ENCODE measurements at regions not wholly inside any gene's neighbourhood (a gene's known extent, or its start where the extent isn't known, plus 50 kb on each side); places are given as distances from the start of the nearest gene placed in this dataset.
"Not testable (repeated sequence)": the region's sequence is repeated elsewhere in the genome, so short reads cannot be mapped to it uniquely, and the experiment has no call there.

GRCh38 chr4:184335520-184335919, 117.8 kb upstream of the ENPP6 start:
- Mint-ChIP-seq H3K27me3 (ENCODE audit: low read depth) (no peaks in the 10 kb centered on the region), H3K27ac (peak overlapping the region; percentile 27), H3K4me3 (peak overlapping the region in 1 of 2 donors; percentile 1), H3K4me1 (ENCODE audit: low read depth) (peaks cover 21% of the 10 kb centered on the region), H3K9me3 (peaks cover 1 to 5% of the 10 kb centered on the region in 2 donors), H3K36me3 (ENCODE audit: insufficient read depth in 2 of 2) (peaks cover 2 to 22% of the 10 kb centered on the region in 2 donors)
- no peak for DNase-seq
- peak; percentile 45 to 56 for ATAC-seq (replicated peaks in 1 of 2)

DNA sequence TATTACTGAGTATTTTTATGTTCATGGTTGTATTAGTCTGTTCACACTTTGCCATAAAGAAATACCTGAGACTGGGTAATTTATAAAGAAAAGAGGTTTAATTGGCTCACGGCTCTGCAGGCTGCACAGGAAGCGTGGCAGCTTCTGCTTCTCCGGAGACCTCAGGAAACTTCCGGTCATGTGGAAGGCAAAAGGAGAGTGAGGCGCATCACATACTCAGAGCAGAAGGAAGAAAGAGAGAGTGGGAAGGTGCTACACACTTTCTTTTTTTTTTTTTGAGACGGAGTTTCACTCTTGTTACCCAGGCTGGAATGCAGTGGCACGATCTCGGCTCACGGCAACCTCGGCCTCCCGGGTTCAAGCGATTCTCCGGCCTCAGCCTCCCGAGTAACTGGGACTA, 115.8 kb upstream of the ENPP6 start:
- H3K4me1 Mint-ChIP-seq (ENCODE audit: low read depth) = peaks cover 42% of the 10 kb centered on the region
- peak overlapping the region in 1 of 2 donors; percentile 37 for H3K4me3 Mint-ChIP-seq
- not testable (repeated sequence) for H3K27me3 Mint-ChIP-seq (ENCODE audit: low read depth); ATAC-seq (replicated peaks in 1 of 2); H3K27ac Mint-ChIP-seq; H3K9me3 Mint-ChIP-seq; DNase-seq
- peaks cover 2 to 20% of the 10 kb centered on the region in 2 donors for H3K36me3 Mint-ChIP-seq (ENCODE audit: insufficient read depth in 2 of 2)

DNA sequence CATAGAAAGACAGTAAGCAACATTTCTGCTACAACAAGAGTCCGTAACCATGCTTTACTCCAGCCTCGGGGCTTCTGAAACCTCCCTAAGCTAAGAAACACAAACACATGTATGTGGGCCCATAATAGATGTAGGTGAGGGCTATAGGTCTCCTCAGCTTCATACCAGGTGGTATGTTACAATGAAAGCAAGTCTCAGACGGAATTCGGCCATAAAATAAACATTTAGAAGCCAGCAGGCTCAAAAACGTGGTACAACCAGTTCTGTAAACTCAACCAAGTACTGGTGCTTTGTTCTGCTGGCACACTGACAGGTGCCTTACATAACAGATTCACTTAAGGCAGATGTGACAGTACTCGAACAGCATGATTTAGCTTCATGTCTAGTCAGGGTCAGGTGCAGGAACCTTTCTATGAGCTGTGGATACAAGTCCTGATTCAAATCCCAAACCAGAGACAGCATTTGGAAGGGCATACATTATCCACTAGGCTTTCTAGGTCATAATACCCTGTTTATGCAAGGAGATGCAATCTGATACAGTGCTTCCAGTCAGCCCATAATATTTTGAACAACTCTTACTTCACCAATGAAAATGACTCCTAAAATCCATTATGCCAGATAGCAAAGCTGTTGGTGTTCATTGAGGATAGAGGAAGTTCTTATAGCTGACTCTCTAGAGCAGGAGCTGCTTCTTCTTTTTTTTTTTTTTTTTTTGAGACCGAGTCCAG, 113.8 kb upstream of the ENPP6 start:
- Mint-ChIP-seq H3K36me3 (ENCODE audit: insufficient read depth in 2 of 2) (peaks cover 0 to 8% of the 10 kb centered on the region in 2 donors), H3K4me3 (no peak overlapping the region), H3K27ac (no peak overlapping the region), H3K9me3 (no peaks in the 10 kb centered on the region), H3K4me1 (ENCODE audit: low read depth) (peaks cover 52% of the 10 kb centered on the region), H3K27me3 (ENCODE audit: low read depth) (no peaks in the 10 kb centered on the region)
- DNase-seq (no peak), ATAC-seq (replicated peaks in 1 of 2) (no peak)

- DNase-seq; H3K27me3 Mint-ChIP-seq (ENCODE audit: low read depth); H3K9me3 Mint-ChIP-seq; H3K4me3 Mint-ChIP-seq; H3K36me3 Mint-ChIP-seq (ENCODE audit: insufficient read depth in 2 of 2); ATAC-seq (replicated peaks in 1 of 2): not testable (repeated sequence)
- Mint-ChIP-seq H3K27ac (peak overlapping the region; percentile 39), H3K4me1 (ENCODE audit: low read depth) (peaks cover 50% of the 10 kb centered on the region)
Observed at GRCh38 chr4:184330517-184331094, 112.9 kb upstream of the ENPP6 start.

- ATAC-seq (replicated peaks in 1 of 2) (peak; percentile 77 to 83), DNase-seq (peak; percentile 50 to 65)
- Mint-ChIP-seq H3K4me1 (ENCODE audit: low read depth) (peaks cover 42% of the 10 kb centered on the region), H3K27ac (peak overlapping the region; percentile 39), H3K4me3 (peak overlapping the region; percentile 2 to 39), H3K9me3 (no peaks in the 10 kb centered on the region), H3K36me3 (ENCODE audit: insufficient read depth in 2 of 2) (peaks cover 0 to 5% of the 10 kb centered on the region in 2 donors), H3K27me3 (ENCODE audit: low read depth) (no peaks in the 10 kb centered on the region)
Observed at GRCh38 chr4:184329659-184330400, 112.2 kb upstream of the ENPP6 start.

DNA sequence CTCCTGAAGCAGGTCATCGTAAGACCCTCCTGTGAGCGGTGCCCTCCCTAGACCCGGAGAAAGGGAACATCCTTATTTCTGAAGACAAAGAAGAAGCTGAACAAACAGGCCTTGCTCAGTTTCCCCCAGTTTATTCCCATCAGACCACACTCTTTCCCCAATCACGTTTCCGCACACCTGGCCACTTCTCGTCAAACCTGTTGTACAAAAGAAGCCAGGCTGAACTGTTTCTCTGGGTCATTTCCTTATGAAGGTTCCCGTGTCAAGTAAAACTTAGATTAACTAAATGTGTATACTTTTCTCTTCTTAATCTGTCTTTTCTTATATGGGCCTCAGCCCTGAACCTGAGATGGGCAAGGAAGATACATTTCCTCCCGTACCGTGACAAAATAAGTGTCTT, 111.6 kb upstream of the ENPP6 start:
- Mint-ChIP-seq H3K36me3 (ENCODE audit: insufficient read depth in 2 of 2) (peaks cover 0 to 4% of the 10 kb centered on the region in 2 donors), H3K4me3 (peak overlapping the region in 1 of 2 donors; percentile 22), H3K27me3 (ENCODE audit: low read depth) (no peaks in the 10 kb centered on the region), H3K27ac (peak overlapping the region; percentile 39), H3K9me3 (no peaks in the 10 kb centered on the region), H3K4me1 (ENCODE audit: low read depth) (peaks cover 42% of the 10 kb centered on the region)
- DNase-seq (no peak), ATAC-seq (replicated peaks in 1 of 2) (no peak)

- Mint-ChIP-seq H3K27me3 (ENCODE audit: low read depth) (no peaks in the 10 kb centered on the region), H3K27ac (peak overlapping the region; percentile 76), H3K4me1 (ENCODE audit: low read depth) (peaks cover 38% of the 10 kb centered on the region), H3K4me3 (peak overlapping the region; percentile 60 to 65), H3K36me3 (ENCODE audit: insufficient read depth in 2 of 2) (no peaks in the 10 kb centered on the region), H3K9me3 (no peaks in the 10 kb centered on the region)
- DNase-seq (peak; percentile 54 to 71), ATAC-seq (replicated peaks in 1 of 2) (peak; percentile 88 to 90)
Observed at GRCh38 chr4:184328022-184328736, 110.5 kb upstream of the ENPP6 start.

- no peak for DNase-seq
- no peak for ATAC-seq (replicated peaks in 1 of 2)
- H3K27ac Mint-ChIP-seq = no peak overlapping the region
- H3K27me3 Mint-ChIP-seq (ENCODE audit: low read depth) = no peaks in the 10 kb centered on the region
- no peaks in the 10 kb centered on the region for H3K36me3 Mint-ChIP-seq (ENCODE audit: insufficient read depth in 2 of 2)
- peaks cover 0 to 2% of the 10 kb centered on the region in 2 donors for H3K9me3 Mint-ChIP-seq
- peaks cover 44% of the 10 kb centered on the region for H3K4me1 Mint-ChIP-seq (ENCODE audit: low read depth)
- H3K4me3 Mint-ChIP-seq = no peak overlapping the region
Observed at GRCh38 chr4:184324939-184325477, 107.3 kb upstream of the ENPP6 start.

GRCh38 chr4:184322328-184323025, 104.8 kb upstream of the ENPP6 start:
- H3K9me3 Mint-ChIP-seq = peaks cover 0 to 2% of the 10 kb centered on the region in 2 donors

GRCh38 chr4:184320631-184321030, 103.0 kb upstream of the ENPP6 start:
- no peak for DNase-seq
- Mint-ChIP-seq H3K27me3 (ENCODE audit: low read depth) (no peaks in the 10 kb centered on the region), H3K4me3 (no peak overlapping the region), H3K4me1 (ENCODE audit: low read depth) (peaks cover 51% of the 10 kb centered on the region), H3K9me3 (peaks cover 0 to 2% of the 10 kb centered on the region in 2 donors), H3K27ac (no peak overlapping the region), H3K36me3 (ENCODE audit: insufficient read depth in 2 of 2) (no peaks in the 10 kb centered on the region)
- ATAC-seq (replicated peaks in 1 of 2) = no peak

More at GRCh38 chr4:184322328-184323025, 104.8 kb upstream of the ENPP6 start:
- Mint-ChIP-seq H3K4me1 (ENCODE audit: low read depth) (peaks cover 41% of the 10 kb centered on the region), H3K36me3 (ENCODE audit: insufficient read depth in 2 of 2) (no peaks in the 10 kb centered on the region), H3K27me3 (ENCODE audit: low read depth) (no peaks in the 10 kb centered on the region), H3K27ac (no peak overlapping the region), H3K4me3 (no peak overlapping the region)
- ATAC-seq (replicated peaks in 1 of 2) (no peak), DNase-seq (no peak)

- Mint-ChIP-seq H3K27ac (no peak overlapping the region), H3K9me3 (peaks cover 0 to 2% of the 10 kb centered on the region in 2 donors), H3K4me3 (peak overlapping the region; percentile 22 to 32), H3K27me3 (ENCODE audit: low read depth) (no peaks in the 10 kb centered on the region), H3K4me1 (ENCODE audit: low read depth) (peaks cover 67% of the 10 kb centered on the region), H3K36me3 (ENCODE audit: insufficient read depth in 2 of 2) (no peaks in the 10 kb centered on the region)
- ATAC-seq (replicated peaks in 1 of 2) (peak in 1 of 2 donors; percentile 32), DNase-seq (no peak)
Observed at GRCh38 chr4:184318852-184319251, 101.2 kb upstream of the ENPP6 start.

Data from activated T-cell treated with anti-CD3 and anti-CD28 coated beads, Interleukin-2, amount 50 U/mL, for 72 hours (primary cell).